MM.1S (cell line): ENCODE measurements at regions not wholly inside any gene's neighbourhood (a gene's known extent, or its start where the extent isn't known, plus 50 kb on each side); places are given as distances from the start of the nearest gene placed in this dataset.

Experiments
- DNase-seq: peaks from one replicate; pipeline ENCODE4 v3.0.0-alpha.2; 2015
- H2AFZ ChIP-seq: fragments of 300-600 bp; sonication (generic); 2 replicates; pipeline ENCODE4 v1.6.0; 2016; ENCODE audit warnings: antibody characterized with exemption, low read length
- H3F3A ChIP-seq: fragments of 300-600 bp; sonication (generic); 2 replicates; pipeline ENCODE4 v1.6.1; 2016; ENCODE audit warnings: mild to moderate bottlenecking, antibody characterized with exemption, low read length, moderate library complexity, mixed read lengths; ENCODE audit not compliant: insufficient read depth
- H3K27ac ChIP-seq: fragments of 300-600 bp; sonication (generic); 2 replicates; pipeline ENCODE4 v1.5.1; 2016; ENCODE audit warnings: mild to moderate bottlenecking, low read length
- H3K27me3 ChIP-seq: fragments of 300-600 bp; sonication (generic); replicated peaks from 2 replicates; pipeline ENCODE4 v1.6.0; 2016; ENCODE audit warnings: low read length; ENCODE audit not compliant: insufficient read depth
- H3K36me3 ChIP-seq: fragments of 300-600 bp; sonication (generic); replicated peaks from 2 replicates; pipeline ENCODE4 v1.6.1; 2016; ENCODE audit warnings: mild to moderate bottlenecking, low read length, mixed read lengths; ENCODE audit not compliant: insufficient read depth
- H3K4me1 ChIP-seq: fragments of 300-600 bp; sonication (generic); 2 replicates; pipeline ENCODE4 v1.6.1; 2016; ENCODE audit warnings: low read length, mixed read lengths
- H3K4me2 ChIP-seq: fragments of 300-600 bp; sonication (generic); 2 replicates; pipeline ENCODE4 v1.6.0; 2016; ENCODE audit warnings: low read depth, low read length
- H3K4me3 ChIP-seq: fragments of 300-600 bp; sonication (generic); 2 replicates; pipeline ENCODE4 v1.5.1; 2016; ENCODE audit warnings: low read length, mixed read lengths
- H3K79me2 ChIP-seq: fragments of 300-600 bp; sonication (generic); 2 replicates; pipeline ENCODE4 v1.6.1; 2016; ENCODE audit warnings: mixed run types, low read length, mixed read lengths
- H3K9ac ChIP-seq: fragments of 300-600 bp; sonication (generic); 2 replicates; pipeline ENCODE4 v1.6.1; 2016; ENCODE audit warnings: low read length, mixed read lengths
- H3K9me2 ChIP-seq: fragments of 300-600 bp; sonication (generic); replicated peaks from 2 replicates; pipeline ENCODE4 v1.6.1; 2016; ENCODE audit warnings: mild to moderate bottlenecking, low read length, mixed read lengths; ENCODE audit not compliant: insufficient read depth
- H3K9me3 ChIP-seq: fragments of 300-600 bp; sonication (generic); replicated peaks from 2 replicates; pipeline ENCODE4 v1.6.1; 2016; ENCODE audit warnings: mild to moderate bottlenecking, low read length, mixed read lengths; ENCODE audit not compliant: insufficient read depth
- H4K20me1 ChIP-seq: fragments of 300-600 bp; sonication (generic); 2 replicates; pipeline ENCODE4 v1.6.1; 2016; ENCODE audit warnings: mild to moderate bottlenecking, low read length, moderate library complexity, mixed read lengths; ENCODE audit not compliant: insufficient read depth
- EZH2 ChIP-seq: fragments of 300-600 bp; sonication (generic); optimal IDR thresholded peaks from 2 replicates; pipeline ENCODE3; 2017; ENCODE audit warnings: low read depth, mild to moderate bottlenecking, antibody characterized with exemption, low read length, mixed read lengths
- EZH2phosphoT487 ChIP-seq: fragments of 300-600 bp; sonication (generic); IDR thresholded peaks from 2 replicates; pipeline ENCODE4 v1.6.1; 2018; ENCODE audit warnings: antibody characterized with exemption, low read length
- TF ChIP-seq, protein P1 (sequence below): fragments of 300-600 bp; sonication (generic); IDR thresholded peaks from 2 replicates; pipeline ENCODE4 v1.5.1; 2016; ENCODE audit warnings: antibody characterized with exemption, low read length, mixed read lengths

DNA sequence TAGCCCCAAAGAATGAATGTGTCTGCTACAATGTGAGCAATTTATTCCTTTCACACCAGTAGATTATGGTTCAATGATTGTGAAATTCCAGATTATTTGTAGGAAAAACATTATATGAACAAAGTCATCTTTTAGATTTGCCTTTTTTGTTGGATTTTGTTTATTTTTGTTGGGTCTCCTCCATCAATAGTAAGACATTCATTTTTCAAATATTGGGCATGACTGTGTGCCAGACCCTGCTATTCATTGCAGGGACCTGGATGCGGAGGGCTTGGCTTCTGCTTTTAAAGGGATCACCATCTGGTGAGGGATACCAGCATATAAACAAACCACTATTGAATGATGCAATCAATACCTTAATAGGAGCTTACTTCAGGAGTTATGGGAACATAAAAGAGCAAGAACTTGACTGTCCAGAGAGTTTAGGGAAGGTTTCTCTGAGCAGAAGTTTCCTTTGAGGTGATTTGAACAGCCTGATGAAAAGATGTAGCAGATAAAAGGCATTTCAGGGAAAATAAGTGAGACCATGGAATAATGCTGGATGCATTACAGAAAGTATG lies 486.7 kb downstream of the EPHA4 start:
- TF ChIP-seq EZH2phosphoT487 (no peak), EZH2 (no peak)
- TF ChIP-seq, protein P1, sequence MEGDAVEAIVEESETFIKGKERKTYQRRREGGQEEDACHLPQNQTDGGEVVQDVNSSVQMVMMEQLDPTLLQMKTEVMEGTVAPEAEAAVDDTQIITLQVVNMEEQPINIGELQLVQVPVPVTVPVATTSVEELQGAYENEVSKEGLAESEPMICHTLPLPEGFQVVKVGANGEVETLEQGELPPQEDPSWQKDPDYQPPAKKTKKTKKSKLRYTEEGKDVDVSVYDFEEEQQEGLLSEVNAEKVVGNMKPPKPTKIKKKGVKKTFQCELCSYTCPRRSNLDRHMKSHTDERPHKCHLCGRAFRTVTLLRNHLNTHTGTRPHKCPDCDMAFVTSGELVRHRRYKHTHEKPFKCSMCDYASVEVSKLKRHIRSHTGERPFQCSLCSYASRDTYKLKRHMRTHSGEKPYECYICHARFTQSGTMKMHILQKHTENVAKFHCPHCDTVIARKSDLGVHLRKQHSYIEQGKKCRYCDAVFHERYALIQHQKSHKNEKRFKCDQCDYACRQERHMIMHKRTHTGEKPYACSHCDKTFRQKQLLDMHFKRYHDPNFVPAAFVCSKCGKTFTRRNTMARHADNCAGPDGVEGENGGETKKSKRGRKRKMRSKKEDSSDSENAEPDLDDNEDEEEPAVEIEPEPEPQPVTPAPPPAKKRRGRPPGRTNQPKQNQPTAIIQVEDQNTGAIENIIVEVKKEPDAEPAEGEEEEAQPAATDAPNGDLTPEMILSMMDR = no peak
- H3K79me2 ChIP-seq = no peaks in the 10 kb centered on the region
- H3K36me3 ChIP-seq = no peaks in the 10 kb centered on the region
- no peak overlapping the region for H3K27ac ChIP-seq
- no peaks in the 10 kb centered on the region for H3K27me3 ChIP-seq
- H3K4me1 ChIP-seq = no peaks in the 10 kb centered on the region
- no peak overlapping the region for H3K4me2 ChIP-seq
- no peaks in the 10 kb centered on the region for H3K9me3 ChIP-seq
- no peak for DNase-seq
- no peaks in the 10 kb centered on the region for H4K20me1 ChIP-seq
- H3F3A ChIP-seq = no peaks in the 10 kb centered on the region
- no peak overlapping the region for H3K4me3 ChIP-seq
- no peak overlapping the region for H2AFZ ChIP-seq
- no peaks in the 10 kb centered on the region for H3K9me2 ChIP-seq
- no peak overlapping the region for H3K9ac ChIP-seq

DNA sequence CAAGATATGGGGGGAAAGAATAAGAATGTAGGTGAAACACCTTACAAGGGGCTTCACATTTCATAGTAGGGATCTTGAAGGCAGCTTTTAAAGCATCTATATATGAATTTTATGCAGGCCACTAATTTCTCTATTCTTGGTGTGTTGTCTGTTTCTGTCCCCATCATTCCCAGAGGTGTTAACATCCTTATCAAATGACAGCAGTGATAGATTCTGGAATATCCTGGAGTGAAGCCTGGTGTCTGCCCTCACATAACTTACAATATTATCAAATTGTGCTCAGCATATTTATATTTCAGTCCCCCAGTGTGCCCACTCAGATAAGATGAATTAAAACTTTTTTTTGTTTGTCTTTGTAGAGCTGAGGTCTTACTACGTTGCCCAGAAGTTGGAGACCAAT lies 486.2 kb downstream of the EPHA4 start:
- Histone ChIP-seq H3K4me1 (no peaks in the 10 kb centered on the region), H3K36me3 (no peaks in the 10 kb centered on the region), H3K9me3 (no peaks in the 10 kb centered on the region), H2AFZ (no peak overlapping the region), H4K20me1 (no peaks in the 10 kb centered on the region), H3K27ac (no peak overlapping the region), H3F3A (no peaks in the 10 kb centered on the region), H3K27me3 (no peaks in the 10 kb centered on the region), H3K79me2 (no peaks in the 10 kb centered on the region), H3K4me3 (no peak overlapping the region), H3K4me2 (no peak overlapping the region), H3K9ac (no peak overlapping the region), H3K9me2 (no peaks in the 10 kb centered on the region)
- no peak for DNase-seq
- TF ChIP-seq, protein P1 = no peak
- TF ChIP-seq EZH2phosphoT487 (no peak), EZH2 (no peak)

DNA sequence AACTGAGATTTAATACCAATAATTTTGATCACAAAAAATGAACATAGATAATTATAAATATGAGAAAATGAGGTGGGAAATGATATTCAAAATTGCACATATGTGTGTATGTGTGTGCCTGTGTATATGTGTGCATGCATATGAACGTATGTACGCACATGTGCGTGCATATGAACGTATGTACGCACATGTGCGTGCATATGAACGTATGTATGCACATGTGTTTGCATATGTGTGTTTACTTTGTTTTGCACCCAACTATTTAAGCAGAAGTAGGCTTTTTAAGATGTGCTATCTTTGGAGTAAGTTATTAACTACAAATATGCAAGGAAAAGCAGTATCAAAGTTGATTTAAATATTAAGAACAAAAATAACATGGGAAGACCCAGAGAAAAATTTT lies 484.3 kb downstream of the EPHA4 start:
- no peaks in the 10 kb centered on the region for H3K9me2 ChIP-seq
- no peaks in the 10 kb centered on the region for H3K4me1 ChIP-seq
- no peaks in the 10 kb centered on the region for H3K36me3 ChIP-seq
- TF ChIP-seq EZH2phosphoT487 (no peak), EZH2 (no peak)
- TF ChIP-seq, protein P1 = no peak
- H3K4me3 ChIP-seq = no peak overlapping the region
- no peaks in the 10 kb centered on the region for H3K9me3 ChIP-seq
- H3K27me3 ChIP-seq = no peaks in the 10 kb centered on the region
- no peak overlapping the region for H3K27ac ChIP-seq
- H3K4me2 ChIP-seq = no peak overlapping the region
- H3K79me2 ChIP-seq = no peaks in the 10 kb centered on the region
- no peaks in the 10 kb centered on the region for H3F3A ChIP-seq
- H2AFZ ChIP-seq = no peak overlapping the region
- no peaks in the 10 kb centered on the region for H4K20me1 ChIP-seq
- DNase-seq = no peak
- no peak overlapping the region for H3K9ac ChIP-seq
